ENCODE measurements at regions not wholly inside any gene's neighbourhood (a gene's known extent, or its start where the extent isn't known, plus 50 kb on each side); places are given as distances from the start of the nearest gene placed in this dataset.
A peak's percentile ranks its signal among the peaks of the same experiment; 100 is the strongest.

GRCh38 chr6:54680531-54680930, 166.0 kb upstream of the FAM83B start:
- Histone ChIP-seq H3K4me2 (ENCODE audit: low read length) (no peak overlapping the region), H3K4ac (ENCODE audit: low read depth, low read length) (no peak overlapping the region), H3K4me1 (ENCODE audit: control insufficient read depth, low read depth, low read length) (no peaks in the 10 kb centered on the region), H3K23ac (ENCODE audit: low read length) (no peak overlapping the region), H2BK5ac (ENCODE audit: low read length) (no peak overlapping the region), H3K36me3 (ENCODE audit: control insufficient read depth, insufficient read depth, low read length) (no peaks in the 10 kb centered on the region), H4K5ac (ENCODE audit: low read length) (no peak overlapping the region), H3K27me3 (ENCODE audit: insufficient read depth, low read length, poor library complexity) (no peaks in the 10 kb centered on the region), H3K79me1 (ENCODE audit: low read length) (no peaks in the 10 kb centered on the region), H3K27ac (ENCODE audit: low read depth, low read length) (no peak overlapping the region), H3K56ac (ENCODE audit: low read length) (no peak overlapping the region), H3K4me3 (ENCODE audit: low read length) (no peak overlapping the region), H4K8ac (ENCODE audit: low read depth, low read length) (no peak overlapping the region), H2BK15ac (replicated peaks; ENCODE audit: low read depth) (no peak overlapping the region), H2AK5ac (ENCODE audit: low read length) (no peak overlapping the region), H2BK120ac (ENCODE audit: low read depth, low read length) (no peak overlapping the region), H3K9ac (ENCODE audit: low read length) (no peak overlapping the region), H3K79me2 (ENCODE audit: control insufficient read depth, insufficient read depth, low read length) (no peaks in the 10 kb centered on the region), H3K18ac (ENCODE audit: low read length) (no peak overlapping the region)
- WGBS (ENCODE audit: extremely low coverage, insufficient coverage, low lambda C conversion rate): no CpG with 5 or more reads among the region's 2 CpGs
- no peak for DNase-seq

- Histone ChIP-seq H3K9ac (ENCODE audit: low read length) (no peak overlapping the region), H2BK120ac (ENCODE audit: low read depth, low read length) (no peak overlapping the region), H3K79me1 (ENCODE audit: low read length) (no peaks in the 10 kb centered on the region), H2BK15ac (replicated peaks; ENCODE audit: low read depth) (no peak overlapping the region), H3K4ac (ENCODE audit: low read depth, low read length) (no peak overlapping the region), H3K4me1 (ENCODE audit: control insufficient read depth, low read depth, low read length) (no peaks in the 10 kb centered on the region), H3K27ac (ENCODE audit: low read depth, low read length) (no peak overlapping the region), H3K23ac (ENCODE audit: low read length) (no peak overlapping the region), H2BK5ac (ENCODE audit: low read length) (no peak overlapping the region), H3K36me3 (ENCODE audit: control insufficient read depth, insufficient read depth, low read length) (no peaks in the 10 kb centered on the region), H2AK5ac (ENCODE audit: low read length) (no peak overlapping the region), H3K18ac (ENCODE audit: low read length) (no peak overlapping the region), H3K4me3 (ENCODE audit: low read length) (no peak overlapping the region), H3K4me2 (ENCODE audit: low read length) (no peak overlapping the region), H4K5ac (ENCODE audit: low read length) (no peak overlapping the region), H3K27me3 (ENCODE audit: insufficient read depth, low read length, poor library complexity) (no peaks in the 10 kb centered on the region), H3K56ac (ENCODE audit: low read length) (no peak overlapping the region), H4K8ac (ENCODE audit: low read depth, low read length) (no peak overlapping the region), H3K79me2 (ENCODE audit: control insufficient read depth, insufficient read depth, low read length) (no peaks in the 10 kb centered on the region)
- DNase-seq: no peak
- no CpG with 5 or more reads among the region's 2 CpGs for WGBS (ENCODE audit: extremely low coverage, insufficient coverage, low lambda C conversion rate)
Measured at GRCh38 chr6:54681267-54681666, 165.3 kb upstream of the FAM83B start.

GRCh38 chr6:54681987-54682386, 164.6 kb upstream of the FAM83B start:
- H3K27me3 ChIP-seq (ENCODE audit: insufficient read depth, low read length, poor library complexity): no peaks in the 10 kb centered on the region
- H4K5ac ChIP-seq (ENCODE audit: low read length): no peak overlapping the region
- DNase-seq: no peak
- H3K4me2 ChIP-seq (ENCODE audit: low read length): no peak overlapping the region
- H3K4me1 ChIP-seq (ENCODE audit: control insufficient read depth, low read depth, low read length): no peaks in the 10 kb centered on the region
- H3K79me1 ChIP-seq (ENCODE audit: low read length): no peaks in the 10 kb centered on the region
- no peaks in the 10 kb centered on the region for H3K36me3 ChIP-seq (ENCODE audit: control insufficient read depth, insufficient read depth, low read length)
- H2BK120ac ChIP-seq (ENCODE audit: low read depth, low read length): no peak overlapping the region
- H4K8ac ChIP-seq (ENCODE audit: low read depth, low read length): no peak overlapping the region
- no peak overlapping the region for H3K9ac ChIP-seq (ENCODE audit: low read length)
- no peak overlapping the region for H3K4ac ChIP-seq (ENCODE audit: low read depth, low read length)
- no peak overlapping the region for H3K18ac ChIP-seq (ENCODE audit: low read length)
- H3K4me3 ChIP-seq (ENCODE audit: low read length): no peak overlapping the region
- H2BK5ac ChIP-seq (ENCODE audit: low read length): no peak overlapping the region
- H2BK15ac ChIP-seq (replicated peaks; ENCODE audit: low read depth): no peak overlapping the region
- H3K56ac ChIP-seq (ENCODE audit: low read length): no peak overlapping the region
- H3K79me2 ChIP-seq (ENCODE audit: control insufficient read depth, insufficient read depth, low read length): no peaks in the 10 kb centered on the region
- no peak overlapping the region for H3K23ac ChIP-seq (ENCODE audit: low read length)
- whole genome bisulfite sequencing (ENCODE audit: extremely low coverage, insufficient coverage, low lambda C conversion rate): no CpG with 5 or more reads among the region's 4 CpGs
- no peak overlapping the region for H3K27ac ChIP-seq (ENCODE audit: low read depth, low read length)
- H2AK5ac ChIP-seq (ENCODE audit: low read length): no peak overlapping the region

GRCh38 chr6:54689620-54690019, 157.0 kb upstream of the FAM83B start:
- Histone ChIP-seq H3K9ac (ENCODE audit: low read length) (no peak overlapping the region), H4K8ac (ENCODE audit: low read depth, low read length) (no peak overlapping the region), H2BK120ac (ENCODE audit: low read depth, low read length) (no peak overlapping the region), H2AK5ac (ENCODE audit: low read length) (no peak overlapping the region), H3K27me3 (ENCODE audit: insufficient read depth, low read length, poor library complexity) (no peaks in the 10 kb centered on the region), H3K4me3 (ENCODE audit: low read length) (no peak overlapping the region), H2BK5ac (ENCODE audit: low read length) (no peak overlapping the region), H4K5ac (ENCODE audit: low read length) (no peak overlapping the region), H3K79me2 (ENCODE audit: control insufficient read depth, insufficient read depth, low read length) (no peaks in the 10 kb centered on the region), H3K23ac (ENCODE audit: low read length) (no peak overlapping the region), H3K4ac (ENCODE audit: low read depth, low read length) (no peak overlapping the region), H3K4me1 (ENCODE audit: control insufficient read depth, low read depth, low read length) (no peaks in the 10 kb centered on the region), H3K27ac (ENCODE audit: low read depth, low read length) (no peak overlapping the region), H3K4me2 (ENCODE audit: low read length) (no peak overlapping the region), H3K56ac (ENCODE audit: low read length) (no peak overlapping the region), H3K18ac (ENCODE audit: low read length) (no peak overlapping the region), H3K36me3 (ENCODE audit: control insufficient read depth, insufficient read depth, low read length) (no peaks in the 10 kb centered on the region), H3K79me1 (ENCODE audit: low read length) (no peaks in the 10 kb centered on the region), H2BK15ac (replicated peaks; ENCODE audit: low read depth) (no peak overlapping the region)
- peak; percentile 32 for DNase-seq
- no CpG with 5 or more reads among the region's 2 CpGs for WGBS (ENCODE audit: extremely low coverage, insufficient coverage, low lambda C conversion rate)

GRCh38 chr6:54690596-54690995, 156.0 kb upstream of the FAM83B start:
- Histone ChIP-seq H3K4me3 (ENCODE audit: low read length) (no peak overlapping the region), H3K4ac (ENCODE audit: low read depth, low read length) (no peak overlapping the region), H3K79me2 (ENCODE audit: control insufficient read depth, insufficient read depth, low read length) (no peaks in the 10 kb centered on the region), H2BK5ac (ENCODE audit: low read length) (no peak overlapping the region), H2BK15ac (replicated peaks; ENCODE audit: low read depth) (no peak overlapping the region), H3K36me3 (ENCODE audit: control insufficient read depth, insufficient read depth, low read length) (no peaks in the 10 kb centered on the region), H3K79me1 (ENCODE audit: low read length) (no peaks in the 10 kb centered on the region), H3K4me1 (ENCODE audit: control insufficient read depth, low read depth, low read length) (no peaks in the 10 kb centered on the region), H3K56ac (ENCODE audit: low read length) (no peak overlapping the region), H3K23ac (ENCODE audit: low read length) (no peak overlapping the region), H2AK5ac (ENCODE audit: low read length) (no peak overlapping the region), H4K5ac (ENCODE audit: low read length) (no peak overlapping the region), H3K18ac (ENCODE audit: low read length) (no peak overlapping the region), H2BK120ac (ENCODE audit: low read depth, low read length) (no peak overlapping the region), H3K27ac (ENCODE audit: low read depth, low read length) (no peak overlapping the region), H3K4me2 (ENCODE audit: low read length) (no peak overlapping the region), H3K9ac (ENCODE audit: low read length) (no peak overlapping the region), H4K8ac (ENCODE audit: low read depth, low read length) (no peak overlapping the region), H3K27me3 (ENCODE audit: insufficient read depth, low read length, poor library complexity) (no peaks in the 10 kb centered on the region)
- WGBS (ENCODE audit: extremely low coverage, insufficient coverage, low lambda C conversion rate): no CpG with 5 or more reads among the region's 5 CpGs
- DNase-seq: peak; percentile 39

- H4K5ac ChIP-seq (ENCODE audit: low read length): no peak overlapping the region
- H3K4me1 ChIP-seq (ENCODE audit: control insufficient read depth, low read depth, low read length): no peaks in the 10 kb centered on the region
- H4K8ac ChIP-seq (ENCODE audit: low read depth, low read length): no peak overlapping the region
- no peak overlapping the region for H2BK15ac ChIP-seq (replicated peaks; ENCODE audit: low read depth)
- H3K23ac ChIP-seq (ENCODE audit: low read length): no peak overlapping the region
- no peak overlapping the region for H3K27ac ChIP-seq (ENCODE audit: low read depth, low read length)
- H2BK5ac ChIP-seq (ENCODE audit: low read length): no peak overlapping the region
- no peak overlapping the region for H3K18ac ChIP-seq (ENCODE audit: low read length)
- H3K79me2 ChIP-seq (ENCODE audit: control insufficient read depth, insufficient read depth, low read length): no peaks in the 10 kb centered on the region
- H3K9ac ChIP-seq (ENCODE audit: low read length): no peak overlapping the region
- DNase-seq: no peak
- no peak overlapping the region for H3K56ac ChIP-seq (ENCODE audit: low read length)
- no peaks in the 10 kb centered on the region for H3K27me3 ChIP-seq (ENCODE audit: insufficient read depth, low read length, poor library complexity)
- WGBS (ENCODE audit: extremely low coverage, insufficient coverage, low lambda C conversion rate): no CpG with 5 or more reads among the region's 3 CpGs
- no peak overlapping the region for H3K4ac ChIP-seq (ENCODE audit: low read depth, low read length)
- H2AK5ac ChIP-seq (ENCODE audit: low read length): no peak overlapping the region
- H3K4me2 ChIP-seq (ENCODE audit: low read length): no peak overlapping the region
- H3K4me3 ChIP-seq (ENCODE audit: low read length): no peak overlapping the region
- no peak overlapping the region for H2BK120ac ChIP-seq (ENCODE audit: low read depth, low read length)
- H3K36me3 ChIP-seq (ENCODE audit: control insufficient read depth, insufficient read depth, low read length): no peaks in the 10 kb centered on the region
- no peaks in the 10 kb centered on the region for H3K79me1 ChIP-seq (ENCODE audit: low read length)
Measured at GRCh38 chr6:54694928-54695532, 151.5 kb upstream of the FAM83B start.

Measured in mesendoderm (in vitro differentiated cells).